ENCODE measurements at regions not wholly inside any gene's neighbourhood (a gene's known extent, or its start where the extent isn't known, plus 50 kb on each side); places are given as distances from the start of the nearest gene placed in this dataset.

DNA sequence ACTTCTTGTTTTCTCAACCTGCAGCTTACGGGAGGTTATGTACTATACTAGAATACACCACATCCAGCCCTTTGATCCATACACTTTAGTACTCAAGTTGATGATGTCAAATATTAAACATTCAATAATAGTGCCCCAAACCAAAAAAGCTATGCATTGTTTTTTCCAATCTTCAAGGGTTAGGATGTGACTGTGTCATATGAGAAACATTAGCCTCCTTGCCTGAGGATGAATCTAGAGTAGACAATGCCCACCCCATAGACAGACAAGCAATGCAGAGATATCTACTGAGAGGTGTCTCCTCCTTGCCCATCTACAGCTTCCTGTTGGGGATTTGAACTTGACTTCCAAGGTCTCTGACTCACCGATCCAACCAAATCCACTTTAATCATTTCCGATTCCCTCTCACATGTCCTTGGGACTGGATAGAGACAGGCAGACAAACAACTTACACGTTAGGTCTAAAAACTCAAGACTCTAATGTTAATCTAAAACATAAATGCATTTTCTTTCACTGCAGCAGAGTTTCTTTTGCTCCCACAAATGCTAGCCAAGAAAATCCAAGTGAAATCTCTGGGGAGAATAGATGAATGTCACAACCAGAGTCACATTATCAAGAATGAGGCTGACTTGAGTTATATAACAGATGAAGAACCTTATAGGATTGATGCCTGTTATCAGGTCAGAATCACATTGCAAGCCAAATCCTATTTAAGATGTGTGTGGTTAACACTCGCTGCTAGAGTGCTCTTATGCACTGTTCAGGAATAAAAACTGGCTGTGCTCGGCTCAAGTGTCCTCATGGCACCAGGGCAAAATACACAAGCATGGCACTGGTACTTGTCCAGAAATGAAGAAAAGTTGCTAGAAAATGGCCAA lies 75.5 kb upstream of the TNFAIP3 start:
- peak overlapping the region in 1 of 12 donors; percentile 59 for H3K27ac ChIP-seq
- TF ChIP-seq POLR2A (IDR thresholded peaks at IDR 0.05), result no peak
- TF ChIP-seq, protein P1, sequence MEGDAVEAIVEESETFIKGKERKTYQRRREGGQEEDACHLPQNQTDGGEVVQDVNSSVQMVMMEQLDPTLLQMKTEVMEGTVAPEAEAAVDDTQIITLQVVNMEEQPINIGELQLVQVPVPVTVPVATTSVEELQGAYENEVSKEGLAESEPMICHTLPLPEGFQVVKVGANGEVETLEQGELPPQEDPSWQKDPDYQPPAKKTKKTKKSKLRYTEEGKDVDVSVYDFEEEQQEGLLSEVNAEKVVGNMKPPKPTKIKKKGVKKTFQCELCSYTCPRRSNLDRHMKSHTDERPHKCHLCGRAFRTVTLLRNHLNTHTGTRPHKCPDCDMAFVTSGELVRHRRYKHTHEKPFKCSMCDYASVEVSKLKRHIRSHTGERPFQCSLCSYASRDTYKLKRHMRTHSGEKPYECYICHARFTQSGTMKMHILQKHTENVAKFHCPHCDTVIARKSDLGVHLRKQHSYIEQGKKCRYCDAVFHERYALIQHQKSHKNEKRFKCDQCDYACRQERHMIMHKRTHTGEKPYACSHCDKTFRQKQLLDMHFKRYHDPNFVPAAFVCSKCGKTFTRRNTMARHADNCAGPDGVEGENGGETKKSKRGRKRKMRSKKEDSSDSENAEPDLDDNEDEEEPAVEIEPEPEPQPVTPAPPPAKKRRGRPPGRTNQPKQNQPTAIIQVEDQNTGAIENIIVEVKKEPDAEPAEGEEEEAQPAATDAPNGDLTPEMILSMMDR (IDR thresholded peaks at IDR 0.05), result no peak
- H3K9me3 ChIP-seq, result peaks cover 0 to 3% (median 0%) of the 10 kb centered on the region in 12 donors
- no peak overlapping the region for H3K4me3 ChIP-seq
- no peaks in the 10 kb centered on the region for H3K36me3 ChIP-seq
- 79 to 87% (median 84%) methylated on average over 6 of the region's 6 CpGs for WGBS, 4 donors
- ATAC-seq (no peak), DNase-seq (no peak)
- no peaks in the 10 kb centered on the region for H3K27me3 ChIP-seq
- intact Hi-C loops (cut with DNase I), result loop anchor here in 2 of 10 donors (10.0 kb wide), 2 partner anchors 87 to 143 kb away; no protein-coding TSS in a partner anchor
- peaks cover 0 to 31% (median 2%) of the 10 kb centered on the region in 12 donors for H3K4me1 ChIP-seq

DNA sequence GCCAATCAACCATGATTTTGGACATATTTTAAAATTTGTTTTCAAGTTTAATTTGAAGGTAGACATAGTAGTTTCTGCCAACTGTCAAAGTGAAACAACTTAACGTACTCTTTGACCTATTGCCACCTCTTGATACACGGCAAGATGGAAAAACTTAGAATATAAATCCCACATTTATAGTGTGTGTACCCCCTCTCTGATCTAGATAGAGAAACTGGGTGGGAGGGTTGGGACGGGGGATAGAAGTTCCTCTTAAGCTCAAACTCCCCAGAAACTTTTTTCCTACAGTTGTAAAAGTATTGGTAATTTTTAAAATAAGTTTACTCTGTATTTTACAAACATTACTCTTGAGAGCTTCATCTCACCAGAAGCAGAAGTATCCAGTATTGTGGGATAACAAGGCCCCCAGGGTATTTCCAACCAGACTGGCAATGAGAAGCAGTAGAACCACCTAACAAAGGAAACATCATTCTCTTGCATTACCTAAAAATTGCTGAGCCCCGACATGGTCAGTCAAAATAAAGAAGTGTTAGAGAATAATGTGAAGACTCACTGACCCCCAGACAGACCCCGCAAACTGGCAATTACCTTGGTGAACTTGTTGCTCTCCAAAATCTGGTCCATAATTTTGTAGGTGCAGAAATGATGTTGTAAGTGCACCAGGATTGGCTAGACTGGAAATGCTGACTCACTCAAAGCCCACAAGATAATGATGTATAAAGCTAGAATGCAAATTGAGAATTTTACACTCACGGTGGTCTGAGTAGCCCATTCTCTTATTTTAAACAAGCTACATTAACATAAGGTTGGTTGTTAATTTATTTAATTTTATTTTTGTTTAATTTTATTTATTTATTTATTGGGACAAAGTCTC lies 74.7 kb upstream of the TNFAIP3 start:
- WGBS, 4 donors, result 89 to 93% (median 90%) methylated on average over 6 of the region's 6 CpGs
- intact Hi-C loops (cut with DNase I), result loop anchor here in 2 of 10 donors (10.0 kb wide), 2 partner anchors 88 to 142 kb away; no protein-coding TSS in a partner anchor
- Histone ChIP-seq H3K4me3 (no peak overlapping the region), H3K27ac (no peak overlapping the region), H3K27me3 (no peaks in the 10 kb centered on the region), H3K9me3 (peaks cover 0 to 3% (median 0%) of the 10 kb centered on the region in 12 donors), H3K4me1 (peaks cover 0 to 31% (median 2%) of the 10 kb centered on the region in 12 donors), H3K36me3 (no peaks in the 10 kb centered on the region)
- DNase-seq (no peak), ATAC-seq (no peak)
- TF ChIP-seq POLR2A (IDR thresholded peaks at IDR 0.05), result no peak
- TF ChIP-seq, protein P1 (IDR thresholded peaks at IDR 0.05), result no peak

DNA sequence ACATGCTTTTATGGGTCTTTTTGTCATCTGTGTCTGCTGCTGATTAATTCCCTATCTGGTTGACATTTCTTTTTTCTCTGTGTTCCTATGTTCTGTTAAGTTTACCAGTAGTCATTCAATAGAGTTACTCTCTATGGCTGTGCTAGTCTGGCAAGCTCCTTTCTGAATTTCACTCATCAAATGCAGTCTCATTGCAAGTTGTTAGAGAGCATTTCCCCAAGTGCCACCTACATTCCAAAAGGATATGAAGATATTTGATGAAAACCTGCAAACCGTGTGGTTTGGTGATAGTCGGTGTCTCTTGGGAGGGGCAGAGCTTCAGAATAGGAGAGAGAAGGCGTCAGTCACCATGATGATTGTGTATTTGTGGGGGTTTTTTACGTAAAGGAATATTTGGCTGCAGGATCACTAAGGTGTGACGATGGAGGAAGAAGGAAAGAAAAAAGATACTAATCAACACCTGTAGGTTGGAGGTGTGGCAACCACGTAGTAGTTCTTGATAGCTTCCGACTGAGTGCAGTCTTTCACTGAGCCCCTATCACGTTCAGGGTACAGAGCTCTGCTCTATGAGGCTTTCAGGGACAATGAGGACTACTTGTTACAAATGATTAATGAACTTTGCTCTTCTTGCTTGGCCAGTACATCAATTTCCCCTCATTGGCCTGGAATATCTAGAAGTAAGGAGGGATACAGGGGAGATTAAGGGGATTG lies 73.1 kb upstream of the TNFAIP3 start:
- intact Hi-C loops (cut with DNase I), result loop anchor here in 2 of 10 donors (10.0 kb wide), 2 partner anchors 89 to 141 kb away; no protein-coding TSS in a partner anchor
- H3K27me3 ChIP-seq, result no peaks in the 10 kb centered on the region
- 85 to 89% (median 87%) methylated on average over 8 of the region's 8 CpGs for WGBS, 4 donors
- H3K4me1 ChIP-seq, result peaks cover 0 to 31% (median 2%) of the 10 kb centered on the region in 12 donors
- H3K36me3 ChIP-seq, result no peaks in the 10 kb centered on the region
- TF ChIP-seq, protein P1 (IDR thresholded peaks at IDR 0.05), result no peak
- TF ChIP-seq POLR2A (IDR thresholded peaks at IDR 0.05), result no peak
- no peak overlapping the region for H3K27ac ChIP-seq
- ATAC-seq, result no peak
- peaks cover 0 to 3% (median 0%) of the 10 kb centered on the region in 12 donors for H3K9me3 ChIP-seq
- H3K4me3 ChIP-seq, result no peak overlapping the region
- DNase-seq, result no peak

Data from heart left ventricle (tissue), 16 donors.